GM12873 (cell line): ENCODE measurements at regions not wholly inside any gene's neighbourhood (a gene's known extent, or its start where the extent isn't known, plus 50 kb on each side); places are given as distances from the start of the nearest gene placed in this dataset.

ENCODE experiments used
- TF ChIP-seq, protein P1 (sequence below): IDR thresholded peaks from 2 replicates; pipeline ENCODE4 v1.5.1; 2012; ENCODE audit warnings: low read depth, mild to moderate bottlenecking, moderate library complexity, low read length, control low read depth; ENCODE audit not compliant: insufficient read depth; ENCODE audit errors: missing control alignments

DNA sequence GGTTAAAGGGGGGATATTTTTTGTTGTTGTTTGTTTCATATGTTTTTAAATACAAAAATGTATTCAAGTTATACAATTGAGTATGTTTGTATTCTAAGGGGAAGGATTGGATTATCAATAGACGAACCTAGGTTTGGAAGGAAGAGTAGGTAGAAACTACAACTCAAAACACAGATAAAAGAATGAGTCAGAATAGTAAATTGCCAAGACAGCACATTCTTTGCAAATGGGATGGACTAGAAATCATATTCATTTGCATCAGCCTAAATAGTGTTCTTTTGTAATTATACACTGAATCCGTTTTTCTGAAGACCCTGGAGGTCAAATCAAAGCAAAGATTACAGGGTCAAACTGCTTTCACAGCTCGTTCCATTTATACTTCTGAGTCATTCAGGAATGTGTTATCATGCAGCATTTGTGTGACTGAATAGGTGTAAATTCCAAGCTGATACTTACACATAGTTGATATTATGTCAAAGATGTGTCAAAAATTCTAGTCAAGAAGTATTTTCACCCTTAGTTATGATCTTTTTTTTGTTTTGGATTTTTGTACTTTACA, 273.3 kb upstream of the FAT4 start:
- TF ChIP-seq, protein P1, sequence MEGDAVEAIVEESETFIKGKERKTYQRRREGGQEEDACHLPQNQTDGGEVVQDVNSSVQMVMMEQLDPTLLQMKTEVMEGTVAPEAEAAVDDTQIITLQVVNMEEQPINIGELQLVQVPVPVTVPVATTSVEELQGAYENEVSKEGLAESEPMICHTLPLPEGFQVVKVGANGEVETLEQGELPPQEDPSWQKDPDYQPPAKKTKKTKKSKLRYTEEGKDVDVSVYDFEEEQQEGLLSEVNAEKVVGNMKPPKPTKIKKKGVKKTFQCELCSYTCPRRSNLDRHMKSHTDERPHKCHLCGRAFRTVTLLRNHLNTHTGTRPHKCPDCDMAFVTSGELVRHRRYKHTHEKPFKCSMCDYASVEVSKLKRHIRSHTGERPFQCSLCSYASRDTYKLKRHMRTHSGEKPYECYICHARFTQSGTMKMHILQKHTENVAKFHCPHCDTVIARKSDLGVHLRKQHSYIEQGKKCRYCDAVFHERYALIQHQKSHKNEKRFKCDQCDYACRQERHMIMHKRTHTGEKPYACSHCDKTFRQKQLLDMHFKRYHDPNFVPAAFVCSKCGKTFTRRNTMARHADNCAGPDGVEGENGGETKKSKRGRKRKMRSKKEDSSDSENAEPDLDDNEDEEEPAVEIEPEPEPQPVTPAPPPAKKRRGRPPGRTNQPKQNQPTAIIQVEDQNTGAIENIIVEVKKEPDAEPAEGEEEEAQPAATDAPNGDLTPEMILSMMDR = no peak

DNA sequence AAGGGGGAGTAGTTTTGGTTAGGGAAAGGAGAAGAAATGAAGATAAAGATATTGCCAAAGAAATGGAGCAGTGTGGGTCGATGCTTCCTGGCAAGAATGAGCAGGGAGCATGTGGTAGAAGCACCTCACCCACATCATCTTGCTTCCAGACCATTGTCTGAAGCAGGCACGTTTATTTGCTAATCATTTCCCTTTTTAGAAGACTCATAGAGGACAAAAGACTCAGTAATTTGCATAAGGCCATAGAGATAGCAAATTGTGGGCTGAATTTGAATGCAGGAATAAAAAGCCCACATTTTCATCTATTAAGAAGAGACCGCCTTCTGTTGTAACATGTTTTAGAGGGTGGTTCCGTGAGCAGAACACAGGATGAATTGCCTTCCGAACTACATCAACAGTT, 275.2 kb upstream of the FAT4 start:
- TF ChIP-seq, protein P1 = no peak

DNA sequence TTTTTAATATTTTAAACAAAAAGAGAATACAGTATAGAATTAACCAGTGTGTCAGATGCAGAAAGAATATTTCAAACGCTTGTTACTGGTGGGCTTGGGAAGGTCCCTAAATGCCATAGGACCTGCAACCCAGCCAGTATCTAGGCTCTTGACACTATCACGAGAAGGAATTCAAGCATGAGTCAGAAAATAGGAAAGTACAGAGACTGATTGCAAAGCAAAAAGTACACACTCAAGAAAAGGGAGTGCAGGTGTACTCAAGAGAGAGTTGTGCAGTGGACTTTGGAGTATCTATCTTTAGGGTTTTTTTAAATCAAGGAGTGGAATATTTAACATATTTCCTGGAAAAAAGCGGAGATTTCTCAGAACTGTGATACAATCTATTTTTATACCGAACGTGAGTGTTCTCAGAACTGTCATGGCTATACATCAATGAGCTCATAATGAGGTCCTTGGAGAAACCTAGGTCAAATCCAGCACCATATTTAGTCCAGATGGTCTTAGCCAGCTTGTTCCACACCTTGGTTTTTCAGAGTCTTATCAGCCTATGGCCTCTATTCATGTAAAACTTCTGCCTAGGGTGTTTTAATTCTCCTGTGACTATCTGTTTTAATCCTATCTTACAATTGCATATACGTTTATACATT, 291.8 kb upstream of the FAT4 start:
- TF ChIP-seq, protein P1 = no peak

DNA sequence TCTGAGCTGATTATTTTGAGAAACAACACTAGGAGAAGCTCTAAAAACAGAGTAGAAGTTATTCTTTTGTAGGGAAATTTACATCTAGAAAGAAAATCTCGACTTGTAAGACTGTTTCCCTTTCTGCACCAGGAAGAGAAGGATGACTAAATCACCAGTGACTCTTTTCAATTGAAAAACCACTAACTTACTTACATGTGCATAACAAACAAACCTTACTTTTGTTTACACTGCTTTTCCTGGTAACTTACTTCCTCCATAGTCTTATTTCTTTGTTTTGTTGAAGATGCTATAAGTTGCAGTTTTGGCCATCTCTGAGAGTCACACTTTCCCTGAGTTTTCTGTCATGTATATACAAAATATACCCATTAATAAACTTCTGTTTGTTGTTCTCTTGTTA, 293.6 kb upstream of the FAT4 start:
- TF ChIP-seq, protein P1 = no peak

DNA sequence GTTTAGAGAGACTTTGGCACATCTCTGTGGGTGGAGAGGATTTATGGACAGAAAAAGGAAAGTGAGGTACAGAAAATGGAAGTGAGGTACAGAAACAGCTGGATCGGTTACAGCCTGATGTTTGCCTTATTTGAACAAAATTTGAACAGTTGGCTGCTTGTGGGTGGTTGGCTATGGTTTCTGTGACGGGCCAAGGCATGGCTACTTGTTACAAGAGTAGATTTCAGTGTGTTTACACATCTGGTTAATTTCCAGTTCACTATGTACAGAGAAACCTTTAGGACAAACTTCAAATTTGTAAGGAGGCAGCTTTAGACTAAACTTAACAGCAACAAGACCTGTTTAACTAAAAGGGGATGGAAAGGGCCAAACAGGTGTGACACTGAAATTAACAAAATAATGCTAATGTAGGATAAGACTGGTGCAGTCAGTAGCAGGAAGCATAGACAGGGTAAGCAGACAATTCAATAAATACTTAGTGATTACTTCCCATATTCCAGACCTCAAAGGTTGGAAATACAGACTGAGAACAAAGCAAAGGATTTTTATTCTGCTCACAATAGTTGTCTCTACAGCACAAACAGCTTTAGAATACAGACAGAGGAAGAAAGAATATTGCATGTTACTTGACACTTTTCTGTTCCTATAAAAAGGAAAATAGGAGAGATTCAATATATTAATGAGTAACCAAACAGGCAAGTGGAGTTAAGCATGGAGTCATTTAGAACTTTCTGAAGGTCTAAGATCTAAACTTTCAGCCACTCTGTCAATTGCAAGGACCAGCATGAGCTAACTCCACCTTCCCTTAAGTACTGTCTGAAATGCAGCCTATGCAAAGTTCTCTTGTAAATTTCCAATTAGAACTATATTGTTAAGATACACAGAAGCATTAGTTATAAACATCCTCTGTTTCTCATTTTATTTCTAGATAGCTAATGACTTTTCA, 294.4 kb upstream of the FAT4 start:
- TF ChIP-seq, protein P1 = no peak

DNA sequence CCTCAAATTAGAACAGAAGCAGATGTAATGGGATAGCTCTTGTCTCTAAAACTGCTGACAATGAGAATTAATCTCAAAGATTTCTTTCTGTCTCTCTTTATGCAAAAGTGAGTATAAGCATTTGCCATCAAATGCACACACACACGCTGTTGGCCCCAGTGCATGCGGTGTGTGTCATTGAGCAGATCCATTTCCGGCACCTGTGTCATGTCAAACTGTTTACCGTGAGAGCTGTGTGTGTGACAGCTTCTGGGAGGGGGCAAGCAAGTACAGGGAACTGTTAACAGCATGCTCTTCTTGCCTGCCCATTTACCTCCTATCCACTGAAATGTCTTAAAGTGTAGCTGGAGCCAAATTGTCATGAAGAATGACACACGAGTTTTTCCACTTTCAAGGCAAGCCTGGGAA, 297.9 kb upstream of the FAT4 start:
- TF ChIP-seq, protein P1 = no peak

DNA sequence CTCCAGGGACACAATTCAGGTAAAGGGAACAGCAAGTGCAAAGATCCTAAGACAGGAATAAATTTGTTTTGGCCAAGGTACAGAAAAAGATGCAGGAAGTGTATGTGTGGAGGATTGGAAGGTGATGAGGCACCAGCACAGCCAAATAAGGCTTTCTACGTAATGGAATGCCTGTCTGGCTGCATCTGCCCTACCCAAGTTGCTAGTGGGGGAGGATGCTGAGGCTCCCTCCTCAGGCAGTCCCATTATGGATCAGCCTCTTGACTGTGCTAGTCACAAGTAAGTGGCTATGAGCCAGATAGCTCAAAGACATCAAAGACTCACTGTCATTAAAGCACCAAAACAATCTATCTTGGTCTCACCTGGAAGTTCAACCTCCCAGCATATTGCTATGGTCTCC, 300.9 kb upstream of the FAT4 start:
- TF ChIP-seq, protein P1 = no peak
